ENCODE measurements at regions not wholly inside any gene's neighbourhood (a gene's known extent, or its start where the extent isn't known, plus 50 kb on each side); places are given as distances from the start of the nearest gene placed in this dataset.

DNA sequence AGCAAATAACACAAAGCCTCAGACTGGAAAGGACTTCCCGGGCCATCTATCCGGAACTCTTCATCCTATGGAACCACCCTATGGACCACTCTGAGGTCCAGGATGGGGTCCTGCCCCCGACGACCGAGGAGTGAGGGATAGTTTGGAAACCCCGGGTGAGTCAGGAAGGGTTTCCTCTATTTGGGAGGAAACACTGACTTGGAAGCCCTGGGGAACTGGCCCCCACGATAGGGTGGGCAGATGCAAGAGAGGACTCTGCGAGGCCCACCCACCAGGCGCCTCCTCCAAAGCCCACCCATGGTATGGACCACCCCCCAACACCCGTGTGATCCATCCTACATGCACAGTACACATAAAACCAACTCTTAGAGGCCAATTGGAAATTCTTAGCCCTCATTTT lies 69.4 kb downstream of the CPN2 start:
- H3K4me1 Mint-ChIP-seq, result peaks cover 8% of the 10 kb centered on the region
- no peaks in the 10 kb centered on the region for H3K36me3 Mint-ChIP-seq (ENCODE audit: low read depth)
- H3K9me3 Mint-ChIP-seq, result no peaks in the 10 kb centered on the region
- Histone ChIP-seq H3K9me3 (ENCODE audit: control insufficient read depth, low read length) (no peaks in the 10 kb centered on the region), H3K36me3 (ENCODE audit: control insufficient read depth, insufficient read depth, low read length) (no peaks in the 10 kb centered on the region), H3K4me1 (ENCODE audit: control insufficient read depth, insufficient read depth, low read length) (peaks cover 16% of the 10 kb centered on the region), H3K27me3 (ENCODE audit: control insufficient read depth, insufficient read depth, low read length, poor library complexity, severe bottlenecking) (peaks cover 6% of the 10 kb centered on the region), H3K27ac (ENCODE audit: low read depth, low read length) (no peak overlapping the region), H3K4me3 (ENCODE audit: low read length) (no peak overlapping the region), H3K9ac (ENCODE audit: extremely low read depth, low read length, poor library complexity, severe bottlenecking) (no peak overlapping the region)
- 95 to 96% methylated on average over 4 to 10 of the region's 10 CpGs for WGBS, 2 experiments (ENCODE audit: insufficient coverage in 1 of 2, insufficient read length in 1 of 2)
- no peak overlapping the region for H3K27ac Mint-ChIP-seq
- no peak for TF ChIP-seq CTCF (conservative IDR thresholded peaks at IDR 0.05)
- no peak overlapping the region for H3K4me3 Mint-ChIP-seq
- peak; percentile 21 for DNase-seq
- peaks cover 6% of the 10 kb centered on the region for H3K27me3 Mint-ChIP-seq (ENCODE audit: insufficient read depth)

- H3K36me3 ChIP-seq (ENCODE audit: control insufficient read depth, insufficient read depth, low read length), result no peaks in the 10 kb centered on the region
- WGBS, 2 experiments (ENCODE audit: insufficient coverage in 1 of 2, insufficient read length in 1 of 2), result 88 to 92% methylated on average over 9 to 15 of the region's 15 CpGs
- Mint-ChIP-seq H3K27ac (no peak overlapping the region), H3K4me3 (no peak overlapping the region), H3K27me3 (ENCODE audit: insufficient read depth) (peaks cover 6% of the 10 kb centered on the region), H3K4me1 (peaks cover 6% of the 10 kb centered on the region), H3K9me3 (no peaks in the 10 kb centered on the region), H3K36me3 (ENCODE audit: low read depth) (no peaks in the 10 kb centered on the region)
- peaks cover 6% of the 10 kb centered on the region for H3K27me3 ChIP-seq (ENCODE audit: control insufficient read depth, insufficient read depth, low read length, poor library complexity, severe bottlenecking)
- H3K27ac ChIP-seq (ENCODE audit: low read depth, low read length), result no peak overlapping the region
- peak; percentile 44 for DNase-seq
- H3K4me3 ChIP-seq (ENCODE audit: low read length), result no peak overlapping the region
- no peak overlapping the region for H3K9ac ChIP-seq (ENCODE audit: extremely low read depth, low read length, poor library complexity, severe bottlenecking)
- H3K4me1 ChIP-seq (ENCODE audit: control insufficient read depth, insufficient read depth, low read length), result peaks cover 18% of the 10 kb centered on the region
- TF ChIP-seq CTCF (conservative IDR thresholded peaks at IDR 0.05), result no peak
- H3K9me3 ChIP-seq (ENCODE audit: control insufficient read depth, low read length), result no peaks in the 10 kb centered on the region
Observed at GRCh38 chr3:194282436-194283122, 68.5 kb downstream of the CPN2 start.

DNA sequence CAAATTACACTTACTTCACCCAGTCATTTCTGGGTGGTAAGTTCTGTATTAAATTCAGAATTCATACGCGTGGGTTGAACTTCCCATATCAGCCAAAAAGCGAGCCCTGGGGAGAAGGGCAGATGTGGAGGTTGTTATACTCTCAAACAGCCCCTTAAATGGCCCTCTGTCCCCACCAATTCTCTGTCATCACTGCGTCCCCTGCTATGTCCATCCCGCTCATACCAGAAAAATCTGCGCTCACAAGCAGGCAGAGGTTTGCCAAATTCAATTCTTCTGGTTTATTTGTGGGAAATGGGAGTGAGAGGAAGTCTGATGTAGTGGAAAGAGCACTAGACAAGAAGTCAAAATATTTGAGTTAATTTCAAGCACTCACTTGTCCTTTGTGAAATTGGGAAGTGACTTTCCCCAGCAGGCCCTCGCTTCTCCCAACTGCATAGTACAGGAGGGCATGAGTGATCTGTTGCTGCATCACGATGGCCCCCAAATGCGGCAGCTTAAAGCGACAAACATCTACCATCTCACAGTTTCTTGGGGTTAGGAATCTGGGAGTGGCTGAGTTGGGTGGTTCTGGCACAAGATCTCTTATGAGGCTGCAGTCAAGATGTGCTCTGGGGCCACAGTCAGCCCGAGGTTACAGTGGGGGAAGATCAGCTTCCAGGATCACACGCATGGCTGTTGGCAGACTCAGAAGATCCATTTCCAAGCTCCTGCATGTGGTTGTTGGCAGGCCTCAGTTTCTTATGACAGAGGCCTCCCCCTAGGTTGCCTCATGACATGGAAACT lies 67.7 kb downstream of the CPN2 start:
- H3K27ac Mint-ChIP-seq, result no peak overlapping the region
- H3K4me3 ChIP-seq (ENCODE audit: low read length), result no peak overlapping the region
- no peaks in the 10 kb centered on the region for H3K36me3 ChIP-seq (ENCODE audit: control insufficient read depth, insufficient read depth, low read length)
- H3K4me1 Mint-ChIP-seq, result no peaks in the 10 kb centered on the region
- H3K27ac ChIP-seq (ENCODE audit: low read depth, low read length), result no peak overlapping the region
- H3K36me3 Mint-ChIP-seq (ENCODE audit: low read depth), result no peaks in the 10 kb centered on the region
- no peak for TF ChIP-seq CTCF (conservative IDR thresholded peaks at IDR 0.05)
- WGBS, 2 experiments (ENCODE audit: insufficient coverage in 1 of 2, insufficient read length in 1 of 2), result 92 to 95% methylated on average over 6 to 12 of the region's 12 CpGs
- H3K9me3 ChIP-seq (ENCODE audit: control insufficient read depth, low read length), result no peaks in the 10 kb centered on the region
- no peaks in the 10 kb centered on the region for H3K9me3 Mint-ChIP-seq
- peaks cover 6% of the 10 kb centered on the region for H3K27me3 ChIP-seq (ENCODE audit: control insufficient read depth, insufficient read depth, low read length, poor library complexity, severe bottlenecking)
- peak; percentile 30 for DNase-seq
- H3K4me3 Mint-ChIP-seq, result no peak overlapping the region
- no peak overlapping the region for H3K9ac ChIP-seq (ENCODE audit: extremely low read depth, low read length, poor library complexity, severe bottlenecking)
- H3K27me3 Mint-ChIP-seq (ENCODE audit: insufficient read depth), result peaks cover 6% of the 10 kb centered on the region
- H3K4me1 ChIP-seq (ENCODE audit: control insufficient read depth, insufficient read depth, low read length), result peaks cover 13% of the 10 kb centered on the region
